Spleen (tissue), 7 donors: ENCODE measurements at regions not wholly inside any gene's neighbourhood (a gene's known extent, or its start where the extent isn't known, plus 50 kb on each side); places are given as distances from the start of the nearest gene placed in this dataset.
"Not testable (repeated sequence)": the region's sequence is repeated elsewhere in the genome, so short reads cannot be mapped to it uniquely, and the experiment has no call there.

Experiments
- CTCF ChIP-seq, 11 experiments: fragments of 200-600 bp in 7 of 11; fragments of 450-650 bp in 4 of 11; sonication (generic) in 4 of 11; IDR thresholded peaks in 8 of 11; conservative IDR thresholded peaks in 3 of 11; 1 replicate in 7 of 11; 2 replicates in 4 of 11; pipeline versions ENCODE4 v1.4.0 to v1.8.0; 2016 to 2021; ENCODE audit warnings: antibody characterized with exemption in 11 of 11, inconsistent platforms in 4 of 11, mild to moderate bottlenecking in 1 of 11
- POLR2A ChIP-seq, 3 donors: fragments of 450-650 bp; IDR thresholded peaks; one replicate each; pipeline ENCODE4 v1.5.1; 2017; ENCODE audit warnings: antibody characterized with exemption in 3 of 3, mild to moderate bottlenecking in 1 of 3
- donor health status: DM: no; HTN: no; CAD: no; lungs with moderate emphysema.
- donor health status: DM: no; HTN: no; CAD: no.
- donor health status: DM: no; HTN: no; CAD: no.

- TF ChIP-seq CTCF (IDR thresholded peaks at IDR 0.05 in 8 of 11, conservative IDR thresholded peaks at IDR 0.05 in 3 of 11); POLR2A (IDR thresholded peaks at IDR 0.05): not testable (repeated sequence)
Observed at GRCh38 chr22:22336333-22336732, 91.7 kb downstream of the VPREB1 start.
